LoVo (cell line): ENCODE measurements at regions not wholly inside any gene's neighbourhood (a gene's known extent, or its start where the extent isn't known, plus 50 kb on each side); places are given as distances from the start of the nearest gene placed in this dataset.
"Not testable (repeated sequence)": the region's sequence is repeated elsewhere in the genome, so short reads cannot be mapped to it uniquely, and the experiment has no call there.

ENCODE experiments used
- DNase-seq: peaks from one replicate; pipeline ENCODE4 v3.0.0-alpha.2; 2016; ENCODE audit warnings: low spot score

- DNase-seq: no peak
Observed at GRCh38 chr13:34167347-34167746, 349.4 kb downstream of the RFC3 start.

GRCh38 chr13:34172048-34172447, 354.1 kb downstream of the RFC3 start:
- no peak for DNase-seq

GRCh38 chr13:34174671-34175145, 356.8 kb downstream of the RFC3 start:
- no peak for DNase-seq

- no peak for DNase-seq
Observed at GRCh38 chr13:34175551-34175950, 357.6 kb downstream of the RFC3 start.

- no peak for DNase-seq
Observed at GRCh38 chr13:34176633-34177032, 358.7 kb downstream of the RFC3 start.

- DNase-seq: no peak
Observed at GRCh38 chr13:34179481-34179880, 361.5 kb downstream of the RFC3 start.

- no peak for DNase-seq
Observed at GRCh38 chr13:34179927-34180326, 362.0 kb downstream of the RFC3 start.

- not testable (repeated sequence) for DNase-seq
Observed at GRCh38 chr13:34181256-34181655, 363.3 kb downstream of the RFC3 start.

- DNase-seq: no peak
Observed at GRCh38 chr13:34189946-34190345, 372.0 kb downstream of the RFC3 start.

GRCh38 chr13:34201050-34201913, 383.3 kb downstream of the RFC3 start:
- no peak for DNase-seq

GRCh38 chr13:34207334-34207733, 389.4 kb downstream of the RFC3 start:
- DNase-seq: no peak

GRCh38 chr13:34207872-34208271, 389.9 kb downstream of the RFC3 start:
- DNase-seq: no peak

- no peak for DNase-seq
Observed at GRCh38 chr13:34208336-34208735, 390.4 kb downstream of the RFC3 start.

GRCh38 chr13:34210341-34210740, 392.4 kb downstream of the RFC3 start:
- no peak for DNase-seq

GRCh38 chr13:34214686-34215085, 396.7 kb downstream of the RFC3 start:
- no peak for DNase-seq

- no peak for DNase-seq
Observed at GRCh38 chr13:34216256-34216655, 398.3 kb downstream of the RFC3 start.

GRCh38 chr13:34217343-34218025, 399.5 kb downstream of the RFC3 start:
- no peak for DNase-seq

- no peak for DNase-seq
Observed at GRCh38 chr13:34223984-34224383, 406.0 kb downstream of the RFC3 start.

- DNase-seq: no peak
Observed at GRCh38 chr13:34224877-34225276, 406.9 kb downstream of the RFC3 start.

- DNase-seq: no peak
Observed at GRCh38 chr13:34230271-34230670, 412.3 kb downstream of the RFC3 start.

- DNase-seq: no peak
Observed at GRCh38 chr13:34241332-34241731, 423.4 kb downstream of the RFC3 start.

GRCh38 chr13:34243403-34243802, 425.5 kb downstream of the RFC3 start:
- no peak for DNase-seq

- DNase-seq: no peak
Observed at GRCh38 chr13:34246511-34246910, 428.6 kb downstream of the RFC3 start.
